GM23338 (cell line): ENCODE measurements at regions not wholly inside any gene's neighbourhood (a gene's known extent, or its start where the extent isn't known, plus 50 kb on each side); places are given as distances from the start of the nearest gene placed in this dataset.

ENCODE experiments used
- ATAC-seq: fragments of 200-7000 bp; cut with Tn5 transposase; 3 replicates; pipeline ENCODE4 v1.9.1; 2020
- DNase-seq: peaks from one replicate; pipeline ENCODE4 v3.0.0-alpha.2; 2015; ENCODE audit warnings: low spot score
- H2AFZ ChIP-seq: fragments of 200-600 bp; sonication (generic); 2 replicates; pipeline ENCODE4 v1.8.0; 2016; ENCODE audit warnings: antibody characterized with exemption, mild to moderate bottlenecking, moderate library complexity
- H3F3A ChIP-seq: fragments of 200-600 bp; sonication (generic); replicated peaks from 2 replicates; pipeline ENCODE4 v1.8.0; 2017; ENCODE audit warnings: antibody characterized with exemption, mixed run types, low read depth
- H3K27ac ChIP-seq: fragments of 200-600 bp; sonication (generic); 2 replicates; pipeline ENCODE4 v1.6.1; 2016; ENCODE audit warnings: low read depth
- H3K27me3 ChIP-seq: fragments of 200-600 bp; sonication (generic); 2 replicates; pipeline ENCODE4 v1.8.0; 2016; ENCODE audit warnings: mild to moderate bottlenecking, mixed run types, moderate library complexity; ENCODE audit not compliant: insufficient read depth
- H3K36me3 ChIP-seq: fragments of 200-600 bp; sonication (generic); 2 replicates; pipeline ENCODE4 v1.8.0; 2016; ENCODE audit warnings: mild to moderate bottlenecking; ENCODE audit not compliant: insufficient read depth
- H3K4me1 ChIP-seq: fragments of 200-600 bp; sonication (generic); 2 replicates; pipeline ENCODE4 v1.8.0; 2016; ENCODE audit warnings: mild to moderate bottlenecking, moderate library complexity; ENCODE audit not compliant: insufficient read depth
- H3K4me2 ChIP-seq: fragments of 200-600 bp; sonication (generic); 2 replicates; pipeline ENCODE4 v1.7.1; 2017; ENCODE audit warnings: mixed run types
- H3K4me3 ChIP-seq: fragments of 200-600 bp; sonication (generic); 2 replicates; pipeline ENCODE4 v1.6.1; 2016; ENCODE audit warnings: mixed run types
- H3K79me2 ChIP-seq: fragments of 200-600 bp; sonication (generic); replicated peaks from 2 replicates; pipeline ENCODE4 v1.8.0; 2017; ENCODE audit warnings: mild to moderate bottlenecking; ENCODE audit not compliant: insufficient read depth
- H3K9me2 ChIP-seq: fragments of 200-600 bp; sonication (generic); 2 replicates; pipeline ENCODE4 v1.8.0; 2017; ENCODE audit not compliant: insufficient read depth
- H4K20me1 ChIP-seq: fragments of 200-600 bp; sonication (generic); replicated peaks from 2 replicates; pipeline ENCODE4 v1.8.0; 2017; ENCODE audit warnings: mild to moderate bottlenecking; ENCODE audit not compliant: insufficient read depth
- H3K27ac Mint-ChIP-seq: 2 replicates; pipeline ENCODE4 v1.8.0; 2020; ENCODE audit warnings: inconsistent platforms, mild to moderate bottlenecking, moderate library complexity, mixed read lengths
- H3K27me3 Mint-ChIP-seq: 3 replicates; pipeline ENCODE4 v1.8.0; 2022; ENCODE audit warnings: low read depth, mild to moderate bottlenecking, moderate library complexity, mixed read lengths, inconsistent platforms; ENCODE audit not compliant: insufficient read depth, poor library complexity
- H3K36me3 Mint-ChIP-seq: 3 replicates; pipeline ENCODE4 v1.8.0; 2021; ENCODE audit warnings: low read depth, mild to moderate bottlenecking, inconsistent platforms, moderate library complexity, mixed read lengths
- H3K4me1 Mint-ChIP-seq: 3 replicates; pipeline ENCODE4 v1.8.0; 2020; ENCODE audit warnings: mild to moderate bottlenecking, inconsistent platforms, mixed read lengths
- H3K4me3 Mint-ChIP-seq: 3 replicates; pipeline ENCODE4 v1.8.0; 2021; ENCODE audit warnings: moderate library complexity, mild to moderate bottlenecking, inconsistent platforms, mixed read lengths
- H3K9me3 Mint-ChIP-seq: 3 replicates; pipeline ENCODE4 v1.8.0; 2020; ENCODE audit warnings: moderate library complexity, mild to moderate bottlenecking, inconsistent platforms, mixed read lengths
- CREB1 ChIP-seq: fragments of 250-450 bp; sonication (Bioruptor Pico); IDR thresholded peaks from 2 replicates; pipeline ENCODE4 v1.5.0; 2020; ENCODE audit warnings: low read depth, mild to moderate bottlenecking, moderate library complexity
- EZH2 ChIP-seq: fragments of 200-600 bp; sonication (generic); IDR thresholded peaks from one replicate; pipeline ENCODE4 v1.8.0; 2017; ENCODE audit warnings: antibody characterized with exemption, mild to moderate bottlenecking, low read depth; ENCODE audit not compliant: unreplicated experiment
- EZH2phosphoT487 ChIP-seq: fragments of 200-600 bp; sonication (generic); IDR thresholded peaks from one replicate; pipeline ENCODE4 v1.8.1; 2018; ENCODE audit warnings: antibody characterized with exemption; ENCODE audit not compliant: unreplicated experiment
- NANOG ChIP-seq: IDR thresholded peaks from 2 replicates; pipeline ENCODE4 v1.6.1; 2016; ENCODE audit warnings: antibody characterized with exemption, borderline replicate concordance
- POLR2AphosphoS5 ChIP-seq: IDR thresholded peaks from 2 replicates; pipeline ENCODE4 v1.6.1; 2016; ENCODE audit warnings: antibody characterized with exemption, low read depth
- TF ChIP-seq, protein P1 (sequence below): fragments of 250-450 bp; sonication (Bioruptor Pico); IDR thresholded peaks from 2 replicates; pipeline ENCODE4 v1.5.0; 2020; ENCODE audit warnings: mild to moderate bottlenecking, moderate library complexity
- TF ChIP-seq, protein P2 (sequence below): IDR thresholded peaks from one replicate; pipeline ENCODE4 v1.6.1; 2018; ENCODE audit warnings: antibody characterized with exemption; ENCODE audit not compliant: unreplicated experiment
- TF ChIP-seq, protein P3 (sequence below): IDR thresholded peaks from 2 replicates; pipeline ENCODE4 v1.6.1; 2016; ENCODE audit warnings: antibody characterized with exemption
- TF ChIP-seq, protein P4 (sequence below), 2 experiments: fragments of 200-600 bp in 1 of 2; sonication (generic) in 1 of 2; conservative IDR thresholded peaks; 2 replicates each; pipeline versions ENCODE4 v1.5.1 to v1.6.1; 2016 to 2017; ENCODE audit warnings: antibody characterized with exemption in 2 of 2, low read depth in 2 of 2, mild to moderate bottlenecking in 2 of 2, moderate library complexity in 1 of 2

DNA sequence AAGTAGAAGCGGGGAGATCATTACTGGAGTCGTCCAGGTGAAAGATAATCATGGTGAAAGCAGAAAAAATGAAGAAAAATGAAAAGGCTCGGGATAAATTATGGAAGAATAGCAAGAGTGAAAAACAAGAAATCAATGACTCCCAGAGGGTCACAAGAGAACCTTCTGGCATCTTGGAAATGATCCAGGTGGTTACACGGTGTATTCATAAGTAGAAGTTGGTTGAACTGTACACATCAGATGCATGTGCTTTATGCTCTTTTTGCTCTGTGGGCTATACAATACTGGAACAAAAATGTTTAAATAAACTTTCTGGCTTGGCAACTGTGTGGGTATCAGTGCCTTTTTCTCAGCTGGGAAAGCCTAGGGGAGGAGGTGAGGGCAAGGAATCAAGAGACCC lies 348.9 kb downstream of the RND3 start:
- Histone ChIP-seq H3K4me3 (no peak overlapping the region), H3K27ac (no peak overlapping the region), H3K9me2 (peaks cover 8% of the 10 kb centered on the region; the same call in 1 of the 2 replicates), H2AFZ (no peak overlapping the region; the same call in 1 of the 2 replicates), H3K79me2 (no peaks in the 10 kb centered on the region), H4K20me1 (no peaks in the 10 kb centered on the region), H3K4me2 (no peak overlapping the region), H3K27me3 (no peaks in the 10 kb centered on the region), H3F3A (no peaks in the 10 kb centered on the region), H3K36me3 (no peaks in the 10 kb centered on the region), H3K4me1 (peaks cover 7% of the 10 kb centered on the region; the same call in 1 of the 2 replicates)
- H3K9me3 Mint-ChIP-seq: no peaks in the 10 kb centered on the region
- H3K27me3 Mint-ChIP-seq: no peaks in the 10 kb centered on the region
- no peak overlapping the region for H3K27ac Mint-ChIP-seq
- no peak overlapping the region for H3K4me3 Mint-ChIP-seq
- TF ChIP-seq EZH2: no peak
- TF ChIP-seq, protein P1, sequence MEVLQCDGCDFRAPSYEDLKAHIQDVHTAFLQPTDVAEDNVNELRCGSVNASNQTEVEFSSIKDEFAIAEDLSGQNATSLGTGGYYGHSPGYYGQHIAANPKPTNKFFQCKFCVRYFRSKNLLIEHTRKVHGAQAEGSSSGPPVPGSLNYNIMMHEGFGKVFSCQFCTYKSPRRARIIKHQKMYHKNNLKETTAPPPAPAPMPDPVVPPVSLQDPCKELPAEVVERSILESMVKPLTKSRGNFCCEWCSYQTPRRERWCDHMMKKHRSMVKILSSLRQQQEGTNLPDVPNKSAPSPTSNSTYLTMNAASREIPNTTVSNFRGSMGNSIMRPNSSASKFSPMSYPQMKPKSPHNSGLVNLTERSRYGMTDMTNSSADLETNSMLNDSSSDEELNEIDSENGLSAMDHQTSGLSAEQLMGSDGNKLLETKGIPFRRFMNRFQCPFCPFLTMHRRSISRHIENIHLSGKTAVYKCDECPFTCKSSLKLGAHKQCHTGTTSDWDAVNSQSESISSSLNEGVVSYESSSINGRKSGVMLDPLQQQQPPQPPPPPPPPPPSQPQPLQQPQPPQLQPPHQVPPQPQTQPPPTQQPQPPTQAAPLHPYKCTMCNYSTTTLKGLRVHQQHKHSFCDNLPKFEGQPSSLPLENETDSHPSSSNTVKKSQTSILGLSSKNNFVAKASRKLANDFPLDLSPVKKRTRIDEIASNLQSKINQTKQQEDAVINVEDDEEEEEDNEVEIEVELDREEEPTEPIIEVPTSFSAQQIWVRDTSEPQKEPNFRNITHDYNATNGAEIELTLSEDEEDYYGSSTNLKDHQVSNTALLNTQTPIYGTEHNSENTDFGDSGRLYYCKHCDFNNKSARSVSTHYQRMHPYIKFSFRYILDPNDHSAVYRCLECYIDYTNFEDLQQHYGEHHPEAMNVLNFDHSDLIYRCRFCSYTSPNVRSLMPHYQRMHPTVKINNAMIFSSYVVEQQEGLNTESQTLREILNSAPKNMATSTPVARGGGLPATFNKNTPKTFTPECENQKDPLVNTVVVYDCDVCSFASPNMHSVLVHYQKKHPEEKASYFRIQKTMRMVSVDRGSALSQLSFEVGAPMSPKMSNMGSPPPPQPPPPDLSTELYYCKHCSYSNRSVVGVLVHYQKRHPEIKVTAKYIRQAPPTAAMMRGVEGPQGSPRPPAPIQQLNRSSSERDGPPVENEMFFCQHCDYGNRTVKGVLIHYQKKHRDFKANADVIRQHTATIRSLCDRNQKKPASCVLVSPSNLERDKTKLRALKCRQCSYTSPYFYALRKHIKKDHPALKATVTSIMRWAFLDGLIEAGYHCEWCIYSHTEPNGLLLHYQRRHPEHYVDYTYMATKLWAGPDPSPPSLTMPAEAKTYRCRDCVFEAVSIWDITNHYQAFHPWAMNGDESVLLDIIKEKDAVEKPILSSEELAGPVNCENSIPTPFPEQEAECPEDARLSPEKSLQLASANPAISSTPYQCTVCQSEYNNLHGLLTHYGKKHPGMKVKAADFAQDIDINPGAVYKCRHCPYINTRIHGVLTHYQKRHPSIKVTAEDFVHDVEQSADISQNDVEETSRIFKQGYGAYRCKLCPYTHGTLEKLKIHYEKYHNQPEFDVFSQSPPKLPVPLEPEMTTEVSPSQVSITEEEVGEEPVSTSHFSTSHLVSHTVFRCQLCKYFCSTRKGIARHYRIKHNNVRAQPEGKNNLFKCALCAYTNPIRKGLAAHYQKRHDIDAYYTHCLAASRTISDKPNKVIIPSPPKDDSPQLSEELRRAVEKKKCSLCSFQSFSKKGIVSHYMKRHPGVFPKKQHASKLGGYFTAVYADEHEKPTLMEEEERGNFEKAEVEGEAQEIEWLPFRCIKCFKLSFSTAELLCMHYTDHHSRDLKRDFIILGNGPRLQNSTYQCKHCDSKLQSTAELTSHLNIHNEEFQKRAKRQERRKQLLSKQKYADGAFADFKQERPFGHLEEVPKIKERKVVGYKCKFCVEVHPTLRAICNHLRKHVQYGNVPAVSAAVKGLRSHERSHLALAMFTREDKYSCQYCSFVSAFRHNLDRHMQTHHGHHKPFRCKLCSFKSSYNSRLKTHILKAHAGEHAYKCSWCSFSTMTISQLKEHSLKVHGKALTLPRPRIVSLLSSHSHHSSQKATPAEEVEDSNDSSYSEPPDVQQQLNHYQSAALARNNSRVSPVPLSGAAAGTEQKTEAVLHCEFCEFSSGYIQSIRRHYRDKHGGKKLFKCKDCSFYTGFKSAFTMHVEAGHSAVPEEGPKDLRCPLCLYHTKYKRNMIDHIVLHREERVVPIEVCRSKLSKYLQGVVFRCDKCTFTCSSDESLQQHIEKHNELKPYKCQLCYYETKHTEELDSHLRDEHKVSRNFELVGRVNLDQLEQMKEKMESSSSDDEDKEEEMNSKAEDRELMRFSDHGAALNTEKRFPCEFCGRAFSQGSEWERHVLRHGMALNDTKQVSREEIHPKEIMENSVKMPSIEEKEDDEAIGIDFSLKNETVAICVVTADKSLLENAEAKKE (CRISPR knock-in tag): no peak
- no peak for TF ChIP-seq CREB1 (CRISPR knock-in tag)
- TF ChIP-seq, protein P2, sequence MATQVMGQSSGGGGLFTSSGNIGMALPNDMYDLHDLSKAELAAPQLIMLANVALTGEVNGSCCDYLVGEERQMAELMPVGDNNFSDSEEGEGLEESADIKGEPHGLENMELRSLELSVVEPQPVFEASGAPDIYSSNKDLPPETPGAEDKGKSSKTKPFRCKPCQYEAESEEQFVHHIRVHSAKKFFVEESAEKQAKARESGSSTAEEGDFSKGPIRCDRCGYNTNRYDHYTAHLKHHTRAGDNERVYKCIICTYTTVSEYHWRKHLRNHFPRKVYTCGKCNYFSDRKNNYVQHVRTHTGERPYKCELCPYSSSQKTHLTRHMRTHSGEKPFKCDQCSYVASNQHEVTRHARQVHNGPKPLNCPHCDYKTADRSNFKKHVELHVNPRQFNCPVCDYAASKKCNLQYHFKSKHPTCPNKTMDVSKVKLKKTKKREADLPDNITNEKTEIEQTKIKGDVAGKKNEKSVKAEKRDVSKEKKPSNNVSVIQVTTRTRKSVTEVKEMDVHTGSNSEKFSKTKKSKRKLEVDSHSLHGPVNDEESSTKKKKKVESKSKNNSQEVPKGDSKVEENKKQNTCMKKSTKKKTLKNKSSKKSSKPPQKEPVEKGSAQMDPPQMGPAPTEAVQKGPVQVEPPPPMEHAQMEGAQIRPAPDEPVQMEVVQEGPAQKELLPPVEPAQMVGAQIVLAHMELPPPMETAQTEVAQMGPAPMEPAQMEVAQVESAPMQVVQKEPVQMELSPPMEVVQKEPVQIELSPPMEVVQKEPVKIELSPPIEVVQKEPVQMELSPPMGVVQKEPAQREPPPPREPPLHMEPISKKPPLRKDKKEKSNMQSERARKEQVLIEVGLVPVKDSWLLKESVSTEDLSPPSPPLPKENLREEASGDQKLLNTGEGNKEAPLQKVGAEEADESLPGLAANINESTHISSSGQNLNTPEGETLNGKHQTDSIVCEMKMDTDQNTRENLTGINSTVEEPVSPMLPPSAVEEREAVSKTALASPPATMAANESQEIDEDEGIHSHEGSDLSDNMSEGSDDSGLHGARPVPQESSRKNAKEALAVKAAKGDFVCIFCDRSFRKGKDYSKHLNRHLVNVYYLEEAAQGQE: no peak
- TF ChIP-seq, protein P3, sequence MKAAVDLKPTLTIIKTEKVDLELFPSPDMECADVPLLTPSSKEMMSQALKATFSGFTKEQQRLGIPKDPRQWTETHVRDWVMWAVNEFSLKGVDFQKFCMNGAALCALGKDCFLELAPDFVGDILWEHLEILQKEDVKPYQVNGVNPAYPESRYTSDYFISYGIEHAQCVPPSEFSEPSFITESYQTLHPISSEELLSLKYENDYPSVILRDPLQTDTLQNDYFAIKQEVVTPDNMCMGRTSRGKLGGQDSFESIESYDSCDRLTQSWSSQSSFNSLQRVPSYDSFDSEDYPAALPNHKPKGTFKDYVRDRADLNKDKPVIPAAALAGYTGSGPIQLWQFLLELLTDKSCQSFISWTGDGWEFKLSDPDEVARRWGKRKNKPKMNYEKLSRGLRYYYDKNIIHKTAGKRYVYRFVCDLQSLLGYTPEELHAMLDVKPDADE: no peak
- no peak for TF ChIP-seq POLR2AphosphoS5
- TF ChIP-seq, protein P4, sequence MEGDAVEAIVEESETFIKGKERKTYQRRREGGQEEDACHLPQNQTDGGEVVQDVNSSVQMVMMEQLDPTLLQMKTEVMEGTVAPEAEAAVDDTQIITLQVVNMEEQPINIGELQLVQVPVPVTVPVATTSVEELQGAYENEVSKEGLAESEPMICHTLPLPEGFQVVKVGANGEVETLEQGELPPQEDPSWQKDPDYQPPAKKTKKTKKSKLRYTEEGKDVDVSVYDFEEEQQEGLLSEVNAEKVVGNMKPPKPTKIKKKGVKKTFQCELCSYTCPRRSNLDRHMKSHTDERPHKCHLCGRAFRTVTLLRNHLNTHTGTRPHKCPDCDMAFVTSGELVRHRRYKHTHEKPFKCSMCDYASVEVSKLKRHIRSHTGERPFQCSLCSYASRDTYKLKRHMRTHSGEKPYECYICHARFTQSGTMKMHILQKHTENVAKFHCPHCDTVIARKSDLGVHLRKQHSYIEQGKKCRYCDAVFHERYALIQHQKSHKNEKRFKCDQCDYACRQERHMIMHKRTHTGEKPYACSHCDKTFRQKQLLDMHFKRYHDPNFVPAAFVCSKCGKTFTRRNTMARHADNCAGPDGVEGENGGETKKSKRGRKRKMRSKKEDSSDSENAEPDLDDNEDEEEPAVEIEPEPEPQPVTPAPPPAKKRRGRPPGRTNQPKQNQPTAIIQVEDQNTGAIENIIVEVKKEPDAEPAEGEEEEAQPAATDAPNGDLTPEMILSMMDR (conservative IDR thresholded peaks at IDR 0.05; ENCODE audit: low read depth in 2 of 2): no peak
- TF ChIP-seq NANOG: no peak
- no peak for TF ChIP-seq EZH2phosphoT487
- no peaks in the 10 kb centered on the region for H3K36me3 Mint-ChIP-seq
- DNase-seq (no peak), ATAC-seq (no peak)
- H3K4me1 Mint-ChIP-seq: peaks cover 7% of the 10 kb centered on the region; the same call in 1 of the 3 replicates
